NT2/D1 (cell line): ENCODE measurements at regions not wholly inside any gene's neighbourhood (a gene's known extent, or its start where the extent isn't known, plus 50 kb on each side); places are given as distances from the start of the nearest gene placed in this dataset.

Experiments
- SUZ12 ChIP-seq: IDR thresholded peaks from 2 replicates; pipeline ENCODE4 v1.6.1; 2011; ENCODE audit not compliant: insufficient read length, insufficient read depth; ENCODE audit errors: extremely low read depth
- YY1 ChIP-seq: IDR thresholded peaks from 2 replicates; pipeline ENCODE4 v1.6.1; 2011; ENCODE audit not compliant: insufficient read length, insufficient read depth
- ZNF274 ChIP-seq: IDR thresholded peaks from 2 replicates; pipeline ENCODE4 v1.6.1; 2011; ENCODE audit warnings: mild to moderate bottlenecking, low read depth, low read length

DNA sequence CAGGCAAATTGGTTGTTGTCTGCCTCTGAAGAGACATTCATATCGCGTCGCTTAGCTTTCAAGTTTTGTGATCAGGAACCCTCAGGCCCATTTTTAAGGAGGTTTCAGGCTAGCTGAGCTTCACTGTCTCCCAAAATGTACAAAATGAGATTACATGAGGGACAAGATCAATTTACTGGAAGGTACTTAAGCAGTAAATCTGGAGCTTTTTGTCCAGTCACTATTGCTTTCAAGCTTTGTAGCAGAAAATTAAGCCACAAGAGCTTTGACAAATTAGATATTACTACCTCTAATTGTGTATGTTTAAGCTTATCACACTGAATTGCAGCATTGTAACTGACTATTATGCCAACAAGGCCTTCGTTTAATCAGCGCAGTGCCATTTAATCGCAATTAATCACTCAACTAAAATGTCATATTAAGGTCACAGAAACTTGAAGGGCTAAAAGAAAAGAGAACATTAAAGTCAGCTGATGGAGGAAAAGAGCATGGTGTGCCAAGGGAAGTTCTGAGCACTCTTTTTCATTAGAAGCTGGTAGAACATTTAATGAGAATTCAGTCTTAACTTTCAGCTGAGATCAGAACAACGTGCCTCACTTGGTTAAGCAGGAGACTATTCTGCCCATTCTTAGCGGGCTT, 353.0 kb downstream of the FBXO8 start:
- TF ChIP-seq ZNF274: no peak
- TF ChIP-seq SUZ12: no peak
- TF ChIP-seq YY1: no peak
